Cardiac muscle cell (in vitro differentiated cells and primary cell): ENCODE measurements at regions not wholly inside any gene's neighbourhood (a gene's known extent, or its start where the extent isn't known, plus 50 kb on each side); places are given as distances from the start of the nearest gene placed in this dataset.

Experiments used
- DNase-seq, 2 donors: peaks; one replicate each; pipeline versions ENCODE4 v3.0.0 to v3.0.0-alpha.2; 2010 to 2017; ENCODE audit warnings: low read depth in 1 of 2, low spot score in 1 of 2
- H3K27ac ChIP-seq: fragments of 200-600 bp; sonication (generic); 2 replicates; pipeline ENCODE4 v1.5.1; 2016
- H3K27me3 ChIP-seq: fragments of 200-600 bp; sonication (generic); 2 replicates; pipeline ENCODE4 v1.6.0; 2016; ENCODE audit warnings: control low read depth
- H3K36me3 ChIP-seq: fragments of 200-600 bp; sonication (generic); 2 replicates; pipeline ENCODE4 v1.5.1; 2016; ENCODE audit warnings: control low read depth
- H3K4me1 ChIP-seq: fragments of 200-600 bp; sonication (generic); 2 replicates; pipeline ENCODE4 v1.8.1; 2017; ENCODE audit warnings: low read depth, mild to moderate bottlenecking, mixed run types
- H3K4me3 ChIP-seq: fragments of 200-600 bp; sonication (generic); 2 replicates; pipeline ENCODE4 v1.5.1; 2016; ENCODE audit warnings: mild to moderate bottlenecking
- H3K9me3 ChIP-seq: fragments of 200-600 bp; sonication (generic); 2 replicates; pipeline ENCODE4 v1.5.1; 2017; ENCODE audit warnings: low read depth, mild to moderate bottlenecking, control low read depth
- TF ChIP-seq, protein P1 (sequence below): IDR thresholded peaks from 2 replicates; pipeline ENCODE4 v1.5.1; 2012; ENCODE audit warnings: low read depth, mild to moderate bottlenecking, low read length

DNA sequence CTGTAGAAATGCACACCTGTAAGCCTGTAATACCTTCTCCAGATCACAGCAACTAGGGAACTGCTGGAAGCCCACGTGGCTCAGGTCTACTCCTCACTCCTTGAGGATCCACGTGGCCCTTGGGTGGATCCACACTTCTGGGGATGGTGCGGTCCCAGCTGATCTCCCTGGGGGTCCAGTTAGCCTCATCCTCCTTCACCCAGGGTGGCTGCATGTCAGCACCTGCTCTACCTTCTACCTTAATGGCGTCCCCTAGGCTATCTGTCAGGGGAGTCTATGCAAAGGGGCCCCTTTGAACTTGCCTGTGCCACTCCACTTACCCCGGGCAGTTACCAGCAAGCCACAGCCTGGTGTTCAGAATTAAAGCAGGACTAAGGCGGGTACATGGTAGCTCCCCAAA lies 284.7 kb downstream of the MYCN start:
- TF ChIP-seq, protein P1, sequence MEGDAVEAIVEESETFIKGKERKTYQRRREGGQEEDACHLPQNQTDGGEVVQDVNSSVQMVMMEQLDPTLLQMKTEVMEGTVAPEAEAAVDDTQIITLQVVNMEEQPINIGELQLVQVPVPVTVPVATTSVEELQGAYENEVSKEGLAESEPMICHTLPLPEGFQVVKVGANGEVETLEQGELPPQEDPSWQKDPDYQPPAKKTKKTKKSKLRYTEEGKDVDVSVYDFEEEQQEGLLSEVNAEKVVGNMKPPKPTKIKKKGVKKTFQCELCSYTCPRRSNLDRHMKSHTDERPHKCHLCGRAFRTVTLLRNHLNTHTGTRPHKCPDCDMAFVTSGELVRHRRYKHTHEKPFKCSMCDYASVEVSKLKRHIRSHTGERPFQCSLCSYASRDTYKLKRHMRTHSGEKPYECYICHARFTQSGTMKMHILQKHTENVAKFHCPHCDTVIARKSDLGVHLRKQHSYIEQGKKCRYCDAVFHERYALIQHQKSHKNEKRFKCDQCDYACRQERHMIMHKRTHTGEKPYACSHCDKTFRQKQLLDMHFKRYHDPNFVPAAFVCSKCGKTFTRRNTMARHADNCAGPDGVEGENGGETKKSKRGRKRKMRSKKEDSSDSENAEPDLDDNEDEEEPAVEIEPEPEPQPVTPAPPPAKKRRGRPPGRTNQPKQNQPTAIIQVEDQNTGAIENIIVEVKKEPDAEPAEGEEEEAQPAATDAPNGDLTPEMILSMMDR: no peak
- H3K27ac ChIP-seq: no peak overlapping the region
- no peak for DNase-seq
- H3K27me3 ChIP-seq: no peaks in the 10 kb centered on the region
- H3K4me1 ChIP-seq: peaks cover 5% of the 10 kb centered on the region
- H3K9me3 ChIP-seq: no peaks in the 10 kb centered on the region
- H3K36me3 ChIP-seq: no peaks in the 10 kb centered on the region
- H3K4me3 ChIP-seq: no peak overlapping the region

GRCh38 chr2:16224298-16225045 lies 284.1 kb downstream of the MYCN start:
- DNase-seq: no peak
- H3K4me3 ChIP-seq: no peak overlapping the region
- no peaks in the 10 kb centered on the region for H3K27me3 ChIP-seq
- peaks cover 5% of the 10 kb centered on the region for H3K4me1 ChIP-seq
- H3K36me3 ChIP-seq: no peaks in the 10 kb centered on the region
- H3K27ac ChIP-seq: no peak overlapping the region
- no peaks in the 10 kb centered on the region for H3K9me3 ChIP-seq
- TF ChIP-seq, protein P1: no peak

- Histone ChIP-seq H3K27ac (no peak overlapping the region), H3K27me3 (no peaks in the 10 kb centered on the region), H3K9me3 (no peaks in the 10 kb centered on the region), H3K36me3 (no peaks in the 10 kb centered on the region), H3K4me3 (no peak overlapping the region), H3K4me1 (peaks cover 5% of the 10 kb centered on the region)
- TF ChIP-seq, protein P1: no peak
- DNase-seq: no peak
Measured at GRCh38 chr2:16223841-16224177, 283.5 kb downstream of the MYCN start.

DNA sequence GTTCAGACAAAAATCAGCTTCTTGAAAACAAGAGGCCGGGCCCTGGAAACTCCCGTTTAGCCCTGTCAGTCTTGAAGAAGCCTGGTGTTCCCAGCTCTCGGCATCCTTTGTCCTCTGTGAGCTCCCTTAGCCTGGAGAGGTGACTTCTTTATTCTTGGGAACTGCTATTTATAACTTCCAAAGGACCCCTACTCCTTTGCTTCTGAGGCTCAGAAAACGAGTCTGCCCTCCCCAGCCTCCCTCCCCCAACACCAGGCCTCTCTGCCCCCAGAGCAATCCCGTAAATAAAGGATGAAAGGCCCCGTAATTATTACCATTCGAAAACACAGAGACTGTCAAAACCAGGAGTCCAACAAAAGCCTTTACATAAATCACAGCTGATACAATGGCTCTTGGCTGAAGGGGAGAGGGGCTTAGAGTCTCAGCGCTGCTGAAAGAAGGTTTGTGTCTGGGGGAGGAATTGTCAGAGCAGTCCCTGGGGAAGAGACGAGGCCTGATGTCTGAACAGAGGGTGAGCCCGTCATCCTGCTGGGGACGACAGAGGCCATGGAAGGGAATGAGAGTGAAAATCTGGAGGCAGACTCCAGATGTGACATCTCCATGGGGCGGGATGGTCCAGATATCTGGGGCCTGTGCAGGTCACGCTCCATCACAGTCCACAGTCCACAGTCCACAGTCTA lies 283.0 kb downstream of the MYCN start:
- Histone ChIP-seq H3K4me3 (no peak overlapping the region), H3K4me1 (peaks cover 5% of the 10 kb centered on the region), H3K27me3 (no peaks in the 10 kb centered on the region), H3K27ac (no peak overlapping the region), H3K36me3 (no peaks in the 10 kb centered on the region), H3K9me3 (no peaks in the 10 kb centered on the region)
- no peak for DNase-seq
- TF ChIP-seq, protein P1: no peak

DNA sequence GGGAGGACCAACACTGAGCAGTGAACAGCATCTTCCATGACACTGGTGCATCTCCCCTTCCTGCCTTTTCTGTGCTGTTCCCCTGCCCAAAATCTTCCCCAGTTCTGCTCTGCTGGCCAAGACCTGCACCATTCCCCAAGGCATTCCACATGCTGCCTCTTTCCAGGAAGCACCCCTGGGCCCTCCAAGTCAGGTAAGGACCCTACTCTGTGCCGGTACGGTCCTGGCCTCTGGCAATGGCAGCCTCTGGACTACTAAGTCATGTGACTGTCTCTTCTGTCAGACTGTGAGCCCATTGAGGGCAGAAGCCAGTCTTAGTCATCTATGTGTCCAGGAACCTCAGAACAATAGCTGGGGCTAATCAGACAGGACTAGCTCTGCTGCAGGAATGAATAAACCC lies 282.0 kb downstream of the MYCN start:
- H3K4me1 ChIP-seq: peaks cover 5% of the 10 kb centered on the region
- no peaks in the 10 kb centered on the region for H3K9me3 ChIP-seq
- H3K27ac ChIP-seq: no peak overlapping the region
- no peaks in the 10 kb centered on the region for H3K36me3 ChIP-seq
- DNase-seq: no peak
- TF ChIP-seq, protein P1: no peak
- H3K4me3 ChIP-seq: no peak overlapping the region
- no peaks in the 10 kb centered on the region for H3K27me3 ChIP-seq
